Activated CD4-positive, alpha-beta memory T cell treated with anti-CD3 and anti-CD28 coated beads, Interleukin-2, amount 10 ng/mL, durations not matched to agents 7 days and 5 days (primary cell): ENCODE measurements at regions not wholly inside any gene's neighbourhood (a gene's known extent, or its start where the extent isn't known, plus 50 kb on each side); places are given as distances from the start of the nearest gene placed in this dataset.

Experiments
- CTCF ChIA-PET: fragments of 350-600 bp; sonication (Branson Sonifier 250); formaldehyde crosslinking; loops from one replicate; lab custom pipeline; 2021; ENCODE audit warnings: antibody characterized with exemption, inconsistent platforms; lab: Charles Lee
- POLR2A ChIA-PET: fragments of 350-600 bp; sonication (Branson Sonifier 250); formaldehyde crosslinking; loops from one replicate; lab custom pipeline; 2021; ENCODE audit warnings: antibody characterized with exemption; lab: Charles Lee
- DNase-seq: peaks from one replicate; pipeline ENCODE4 v3.0.0-alpha.2; 2020
- H3K27ac Mint-ChIP-seq: one replicate; pipeline ENCODE4 v1.8.0; 2021; ENCODE audit warnings: mild to moderate bottlenecking, mixed read lengths
- H3K27me3 Mint-ChIP-seq: one replicate; pipeline ENCODE4 v1.8.0; 2021; ENCODE audit warnings: mixed read lengths
- H3K36me3 Mint-ChIP-seq: one replicate; pipeline ENCODE4 v1.8.0; 2021; ENCODE audit warnings: low read depth, mixed read lengths
- H3K4me1 Mint-ChIP-seq: one replicate; pipeline ENCODE4 v1.8.0; 2021; ENCODE audit warnings: mixed read lengths
- H3K4me3 Mint-ChIP-seq: one replicate; pipeline ENCODE4 v1.8.0; 2021; ENCODE audit warnings: mild to moderate bottlenecking, mixed read lengths
- H3K9me3 Mint-ChIP-seq: one replicate; pipeline ENCODE4 v1.8.0; 2021; ENCODE audit warnings: mixed read lengths

DNA sequence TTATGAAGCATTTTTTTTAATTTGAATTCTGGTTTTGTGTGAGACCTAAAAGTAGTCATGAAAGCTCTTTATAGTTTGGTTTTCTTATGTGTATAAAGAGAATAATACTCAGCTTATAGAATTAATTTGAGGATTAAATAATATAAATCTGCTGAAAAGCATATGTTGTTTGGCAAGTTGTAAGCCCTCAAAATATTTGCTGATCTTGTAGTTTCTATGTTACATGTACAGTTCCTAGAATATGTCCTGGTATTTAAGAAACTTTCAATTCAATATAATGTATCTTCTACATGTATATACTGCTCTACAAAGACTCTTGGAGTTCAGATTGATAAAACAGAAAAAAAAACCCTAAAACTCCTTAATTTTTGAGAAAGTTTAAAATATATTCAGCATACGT lies 605.5 kb upstream of the FAM98A start:
- Mint-ChIP-seq H3K4me3 (no peak overlapping the region), H3K27me3 (no peaks in the 10 kb centered on the region), H3K27ac (no peak overlapping the region), H3K36me3 (no peaks in the 10 kb centered on the region), H3K9me3 (peaks cover 12% of the 10 kb centered on the region), H3K4me1 (no peaks in the 10 kb centered on the region)
- CTCF ChIA-PET = no interaction called here
- POLR2A ChIA-PET = no interaction called here
- no peak for DNase-seq

DNA sequence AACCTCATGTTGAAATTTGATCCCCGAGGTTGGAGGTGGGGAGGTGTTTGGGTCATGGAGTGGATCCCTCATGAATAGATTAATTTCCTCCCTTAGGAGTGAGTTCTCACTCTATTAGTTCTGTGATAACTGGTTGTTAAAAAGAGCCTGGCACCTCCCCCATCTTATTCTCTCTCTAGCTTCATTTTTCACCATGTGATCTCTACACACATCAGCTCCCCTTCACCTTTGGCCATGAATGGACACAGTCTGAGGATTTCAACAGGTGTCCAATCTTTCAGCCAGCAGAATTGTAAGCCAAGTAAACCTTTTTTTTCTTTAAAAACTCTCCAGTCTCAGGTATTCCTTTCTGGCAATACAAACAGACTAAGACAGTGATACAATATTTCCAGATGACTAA lies 602.0 kb upstream of the FAM98A start:
- DNase-seq = no peak
- Mint-ChIP-seq H3K27me3 (no peaks in the 10 kb centered on the region), H3K4me1 (no peaks in the 10 kb centered on the region), H3K4me3 (no peak overlapping the region), H3K27ac (no peak overlapping the region), H3K9me3 (no peaks in the 10 kb centered on the region), H3K36me3 (no peaks in the 10 kb centered on the region)
- ChIA-PET CTCF (no interaction called here), POLR2A (no interaction called here)

DNA sequence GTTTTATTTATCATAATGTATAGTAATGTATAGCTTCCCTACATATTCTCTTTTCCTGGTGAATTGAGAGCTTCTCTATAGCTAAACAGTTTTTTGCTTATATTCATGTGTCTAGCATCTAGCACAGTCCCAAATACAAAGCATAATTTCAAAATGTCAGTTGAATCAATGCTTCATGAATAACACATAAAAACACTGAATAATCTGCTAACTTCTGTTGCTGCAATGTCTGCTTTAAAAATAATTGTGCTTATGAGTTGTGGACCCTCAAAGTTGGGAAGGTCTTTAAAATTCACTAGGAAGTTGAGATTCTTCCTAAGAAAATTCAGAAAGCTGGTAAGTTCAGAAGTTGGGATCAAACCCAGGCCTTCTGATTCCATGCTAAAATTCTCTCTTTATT lies 600.9 kb upstream of the FAM98A start:
- Mint-ChIP-seq H3K36me3 (no peaks in the 10 kb centered on the region), H3K27ac (no peak overlapping the region), H3K27me3 (no peaks in the 10 kb centered on the region), H3K4me1 (no peaks in the 10 kb centered on the region), H3K9me3 (no peaks in the 10 kb centered on the region), H3K4me3 (no peak overlapping the region)
- DNase-seq = no peak
- ChIA-PET POLR2A (no interaction called here), CTCF (no interaction called here)

DNA sequence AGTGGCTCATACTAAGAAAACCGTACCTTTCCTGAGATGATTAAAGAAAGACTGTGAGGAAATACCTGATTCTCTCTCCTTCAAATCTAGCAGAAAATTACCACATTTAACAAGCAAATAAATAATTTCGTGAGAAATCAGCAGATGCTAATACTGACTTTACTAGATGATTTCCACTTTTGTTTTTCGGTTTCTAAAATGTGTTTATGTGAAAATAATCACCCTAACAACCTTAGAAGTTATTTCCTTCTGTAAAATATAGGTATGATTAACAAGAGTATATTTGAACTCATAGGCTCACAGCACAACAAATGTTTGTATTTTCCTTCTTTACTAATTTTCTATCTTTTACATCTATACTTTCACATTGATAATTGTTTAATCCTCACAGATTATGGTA lies 594.1 kb upstream of the FAM98A start:
- Mint-ChIP-seq H3K4me3 (no peak overlapping the region), H3K27me3 (no peaks in the 10 kb centered on the region), H3K27ac (no peak overlapping the region), H3K36me3 (no peaks in the 10 kb centered on the region), H3K4me1 (no peaks in the 10 kb centered on the region), H3K9me3 (no peaks in the 10 kb centered on the region)
- ChIA-PET POLR2A (no interaction called here), CTCF (no interaction called here)
- DNase-seq = no peak

DNA sequence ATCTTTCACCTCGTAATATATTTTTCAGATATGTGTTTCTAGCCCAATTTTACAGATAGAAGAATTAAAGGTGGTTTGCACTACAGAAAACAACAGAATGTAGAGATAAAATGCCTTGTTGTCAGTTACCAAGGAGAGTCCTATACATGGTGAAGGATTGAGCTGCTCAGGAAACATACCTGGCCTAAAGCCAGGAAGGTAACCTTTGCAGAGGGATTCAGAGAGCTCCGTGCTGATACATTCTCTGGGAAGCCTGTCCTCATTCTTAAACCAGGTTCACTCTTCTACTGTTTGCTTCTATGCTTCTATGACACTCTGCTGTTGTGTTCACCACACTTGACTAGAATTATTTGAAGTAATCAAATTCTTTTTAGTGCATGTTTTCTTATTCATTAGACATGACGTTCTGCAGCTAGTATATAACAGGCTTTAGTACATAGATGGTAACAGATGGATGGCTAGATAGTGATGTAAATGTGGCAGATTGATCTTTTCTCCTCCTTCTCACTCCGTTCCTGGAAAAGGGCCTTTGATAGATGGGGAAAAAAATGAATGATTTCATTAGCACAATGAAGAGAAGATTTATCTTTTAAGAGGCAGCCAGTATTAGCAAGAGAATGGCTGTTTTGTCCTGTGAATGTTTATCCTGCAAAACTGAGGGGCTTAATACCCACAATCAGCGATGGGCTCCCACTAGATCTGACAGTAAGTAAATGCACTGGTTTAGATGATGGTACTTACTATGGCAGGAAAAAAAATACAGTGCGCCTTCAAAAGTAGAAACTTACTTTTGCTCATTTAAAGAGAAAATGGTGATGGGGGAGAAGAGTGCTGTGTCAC lies 589.6 kb upstream of the FAM98A start:
- peaks cover 5% of the 10 kb centered on the region for H3K9me3 Mint-ChIP-seq
- no peaks in the 10 kb centered on the region for H3K36me3 Mint-ChIP-seq
- H3K4me1 Mint-ChIP-seq = no peaks in the 10 kb centered on the region
- CTCF ChIA-PET = no interaction called here
- no peak for DNase-seq
- H3K27me3 Mint-ChIP-seq = no peaks in the 10 kb centered on the region
- POLR2A ChIA-PET = no interaction called here
- H3K4me3 Mint-ChIP-seq = no peak overlapping the region
- no peak overlapping the region for H3K27ac Mint-ChIP-seq

DNA sequence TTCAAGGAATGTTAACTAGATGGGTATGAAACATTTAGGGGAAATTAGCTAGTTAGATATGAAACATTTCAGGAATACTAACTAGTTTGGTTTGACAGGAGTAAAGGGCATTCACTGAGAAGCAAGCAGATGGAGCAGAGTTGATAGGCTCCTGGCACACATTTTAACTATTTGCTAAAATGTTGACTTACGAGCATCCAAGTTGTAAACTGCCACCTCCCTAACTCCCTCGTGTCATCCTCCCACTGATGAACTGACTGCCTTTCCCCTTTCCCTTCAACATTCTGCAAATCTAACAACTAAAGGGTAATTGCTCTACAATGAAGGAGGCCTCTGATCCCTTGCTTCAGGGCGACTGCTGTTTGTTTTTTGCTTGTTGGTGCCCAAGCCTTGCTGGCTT lies 580.4 kb upstream of the FAM98A start:
- no peaks in the 10 kb centered on the region for H3K27me3 Mint-ChIP-seq
- no peak for DNase-seq
- H3K9me3 Mint-ChIP-seq = peaks cover 6% of the 10 kb centered on the region
- no peaks in the 10 kb centered on the region for H3K36me3 Mint-ChIP-seq
- H3K27ac Mint-ChIP-seq = no peak overlapping the region
- ChIA-PET CTCF (no interaction called here), POLR2A (no interaction called here)
- H3K4me1 Mint-ChIP-seq = no peaks in the 10 kb centered on the region
- H3K4me3 Mint-ChIP-seq = no peak overlapping the region

DNA sequence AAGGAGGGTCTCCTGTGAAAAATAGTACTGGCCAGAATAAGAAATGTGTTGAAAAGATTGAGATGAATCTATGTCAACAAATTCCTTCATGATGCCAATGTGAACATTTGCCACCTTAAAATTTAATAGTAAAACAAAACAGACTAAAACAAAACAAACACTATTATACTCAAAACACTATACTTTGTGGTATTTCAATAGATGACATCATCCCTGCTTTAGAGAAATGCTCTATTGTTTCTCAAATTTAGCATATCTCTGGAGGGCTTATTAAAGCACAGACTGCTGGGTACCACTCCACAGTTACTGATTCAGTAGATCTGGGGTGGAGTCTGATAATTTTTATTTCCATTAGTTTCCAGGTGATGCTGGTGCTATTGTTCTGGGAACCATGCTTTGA lies 579.4 kb upstream of the FAM98A start:
- H3K27me3 Mint-ChIP-seq = no peaks in the 10 kb centered on the region
- no peak overlapping the region for H3K4me3 Mint-ChIP-seq
- ChIA-PET CTCF (no interaction called here), POLR2A (no interaction called here)
- no peak overlapping the region for H3K27ac Mint-ChIP-seq
- H3K36me3 Mint-ChIP-seq = no peaks in the 10 kb centered on the region
- no peaks in the 10 kb centered on the region for H3K9me3 Mint-ChIP-seq
- H3K4me1 Mint-ChIP-seq = no peaks in the 10 kb centered on the region
- no peak for DNase-seq

DNA sequence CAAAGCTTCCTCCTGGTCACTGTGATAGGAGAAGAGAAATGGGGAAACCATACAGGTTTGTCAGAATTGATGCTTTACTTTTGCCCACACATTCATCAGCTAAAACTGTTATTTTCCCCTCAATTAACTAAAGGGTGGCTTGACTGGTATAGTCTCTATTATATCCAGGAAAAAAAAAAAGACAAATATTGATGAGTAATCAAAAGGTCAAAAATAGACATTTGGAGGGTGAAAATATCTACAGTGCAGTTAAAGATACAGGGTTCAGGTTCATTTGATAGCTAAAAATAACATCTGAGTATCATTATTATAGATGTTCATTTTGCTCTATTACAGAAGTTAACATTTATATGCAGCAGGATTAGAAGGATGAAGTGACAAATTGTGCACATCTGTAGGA lies 577.6 kb upstream of the FAM98A start:
- ChIA-PET CTCF (no interaction called here), POLR2A (no interaction called here)
- DNase-seq = no peak
- Mint-ChIP-seq H3K27ac (no peak overlapping the region), H3K4me1 (no peaks in the 10 kb centered on the region), H3K9me3 (no peaks in the 10 kb centered on the region), H3K27me3 (no peaks in the 10 kb centered on the region), H3K36me3 (no peaks in the 10 kb centered on the region), H3K4me3 (no peak overlapping the region)

DNA sequence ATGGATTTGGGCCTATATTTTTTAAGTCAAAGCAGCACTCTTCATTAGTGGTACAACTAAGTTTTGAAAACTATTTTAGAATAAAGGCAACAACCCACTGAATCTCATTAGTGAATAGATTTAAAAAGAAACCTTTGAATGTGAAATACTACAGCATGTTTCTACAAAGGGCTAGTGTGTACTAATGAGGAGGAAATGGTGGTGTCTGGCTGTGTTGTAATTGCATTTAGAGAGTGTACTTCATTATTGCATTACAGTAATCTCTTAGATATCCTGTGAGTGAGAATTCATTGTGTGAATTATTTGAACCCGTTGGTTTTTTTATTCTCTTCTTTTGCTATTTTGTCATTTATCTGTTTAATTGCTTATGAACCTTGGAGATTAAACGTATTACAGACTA lies 575.4 kb upstream of the FAM98A start:
- no peaks in the 10 kb centered on the region for H3K36me3 Mint-ChIP-seq
- no peak overlapping the region for H3K27ac Mint-ChIP-seq
- H3K27me3 Mint-ChIP-seq = no peaks in the 10 kb centered on the region
- POLR2A ChIA-PET = no interaction called here
- H3K4me1 Mint-ChIP-seq = no peaks in the 10 kb centered on the region
- no peaks in the 10 kb centered on the region for H3K9me3 Mint-ChIP-seq
- DNase-seq = no peak
- no peak overlapping the region for H3K4me3 Mint-ChIP-seq
- CTCF ChIA-PET = no interaction called here

DNA sequence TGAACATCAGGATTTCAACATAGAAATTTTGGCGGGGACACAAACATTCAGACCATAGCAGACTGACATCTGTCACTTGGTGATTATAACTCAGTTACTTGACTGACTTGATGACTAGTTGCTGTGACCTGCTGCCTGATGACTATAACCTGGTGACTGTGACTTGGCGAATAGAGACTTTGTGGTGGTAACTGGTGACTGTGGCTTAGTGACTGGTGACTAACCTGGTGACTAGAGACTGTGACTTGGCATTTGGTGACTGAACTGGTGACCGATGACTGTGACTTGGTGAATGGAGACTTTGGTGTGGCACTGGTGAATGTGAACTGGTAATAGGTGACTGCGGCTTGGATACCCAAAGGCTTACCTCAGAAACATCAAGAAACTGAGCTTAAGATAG lies 563.1 kb upstream of the FAM98A start:
- Mint-ChIP-seq H3K36me3 (no peaks in the 10 kb centered on the region), H3K9me3 (peaks cover 4% of the 10 kb centered on the region), H3K4me1 (no peaks in the 10 kb centered on the region), H3K27ac (no peak overlapping the region), H3K4me3 (no peak overlapping the region), H3K27me3 (no peaks in the 10 kb centered on the region)
- POLR2A ChIA-PET = no interaction called here
- DNase-seq = no peak
- CTCF ChIA-PET = no interaction called here

DNA sequence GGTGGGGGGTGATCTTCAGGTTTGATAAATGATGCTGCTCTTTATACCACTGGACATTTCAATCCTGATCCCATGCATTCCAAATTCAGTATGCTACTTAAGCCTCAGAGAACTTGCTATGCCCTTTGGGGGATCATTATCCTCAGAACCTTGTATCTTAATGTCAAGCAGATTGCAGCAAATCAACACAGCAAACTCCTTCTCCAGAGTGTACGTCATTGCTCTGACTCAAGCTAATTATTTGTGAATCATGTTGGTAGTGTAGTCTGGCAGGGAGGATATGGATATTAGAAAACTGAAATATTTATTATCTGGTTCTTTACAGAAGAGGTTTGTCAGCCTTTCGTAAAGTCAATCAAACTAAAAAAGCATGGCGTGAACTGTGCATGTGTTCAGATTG lies 562.5 kb upstream of the FAM98A start:
- DNase-seq = no peak
- H3K4me1 Mint-ChIP-seq = no peaks in the 10 kb centered on the region
- no peaks in the 10 kb centered on the region for H3K36me3 Mint-ChIP-seq
- no peaks in the 10 kb centered on the region for H3K27me3 Mint-ChIP-seq
- H3K27ac Mint-ChIP-seq = no peak overlapping the region
- ChIA-PET POLR2A (no interaction called here), CTCF (no interaction called here)
- peaks cover 4% of the 10 kb centered on the region for H3K9me3 Mint-ChIP-seq
- H3K4me3 Mint-ChIP-seq = no peak overlapping the region

DNA sequence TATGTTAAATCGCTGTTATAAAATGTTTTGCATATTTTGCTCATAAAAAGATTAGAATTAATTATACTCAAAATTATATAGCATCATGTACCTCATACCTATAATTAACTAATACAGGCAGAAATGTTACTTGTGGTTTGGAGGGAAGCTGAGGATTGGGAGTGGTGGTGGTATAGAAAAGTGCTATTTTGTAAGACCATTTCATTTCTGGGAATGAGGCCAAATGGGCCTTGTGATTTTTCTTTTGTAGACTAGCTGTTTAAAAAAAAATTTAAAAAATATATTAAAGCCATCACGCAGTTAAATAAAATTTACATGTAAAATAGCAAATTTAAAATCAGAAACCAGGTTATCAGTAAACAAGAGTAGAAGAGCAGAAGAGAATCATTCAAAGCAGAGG lies 560.8 kb upstream of the FAM98A start:
- DNase-seq = no peak
- no peaks in the 10 kb centered on the region for H3K27me3 Mint-ChIP-seq
- H3K36me3 Mint-ChIP-seq = no peaks in the 10 kb centered on the region
- H3K4me1 Mint-ChIP-seq = no peaks in the 10 kb centered on the region
- H3K9me3 Mint-ChIP-seq = peaks cover 4% of the 10 kb centered on the region
- POLR2A ChIA-PET = no interaction called here
- CTCF ChIA-PET = no interaction called here
- H3K27ac Mint-ChIP-seq = no peak overlapping the region
- H3K4me3 Mint-ChIP-seq = no peak overlapping the region

DNA sequence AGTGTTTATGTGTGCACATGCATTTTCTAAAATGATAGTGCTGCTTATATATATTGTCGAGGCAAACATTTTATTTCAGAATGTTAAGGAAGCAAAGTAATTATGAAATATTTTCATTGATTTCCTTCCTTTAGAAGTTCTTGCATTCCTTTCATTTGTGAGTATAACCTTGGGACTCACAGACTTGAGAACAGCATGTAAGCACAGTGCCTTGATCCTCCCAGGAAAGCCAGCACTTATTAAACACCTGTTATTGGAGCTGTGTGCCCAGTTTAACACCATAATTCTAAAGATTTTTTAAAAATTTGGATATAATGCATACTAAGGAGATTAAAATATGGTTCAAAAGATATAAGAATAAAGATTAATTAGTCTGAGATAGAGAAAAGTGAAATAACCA lies 554.4 kb upstream of the FAM98A start:
- CTCF ChIA-PET = no interaction called here
- no peaks in the 10 kb centered on the region for H3K4me1 Mint-ChIP-seq
- H3K27ac Mint-ChIP-seq = no peak overlapping the region
- no peaks in the 10 kb centered on the region for H3K36me3 Mint-ChIP-seq
- H3K4me3 Mint-ChIP-seq = no peak overlapping the region
- no peaks in the 10 kb centered on the region for H3K9me3 Mint-ChIP-seq
- no peak for DNase-seq
- H3K27me3 Mint-ChIP-seq = no peaks in the 10 kb centered on the region
- POLR2A ChIA-PET = no interaction called here

DNA sequence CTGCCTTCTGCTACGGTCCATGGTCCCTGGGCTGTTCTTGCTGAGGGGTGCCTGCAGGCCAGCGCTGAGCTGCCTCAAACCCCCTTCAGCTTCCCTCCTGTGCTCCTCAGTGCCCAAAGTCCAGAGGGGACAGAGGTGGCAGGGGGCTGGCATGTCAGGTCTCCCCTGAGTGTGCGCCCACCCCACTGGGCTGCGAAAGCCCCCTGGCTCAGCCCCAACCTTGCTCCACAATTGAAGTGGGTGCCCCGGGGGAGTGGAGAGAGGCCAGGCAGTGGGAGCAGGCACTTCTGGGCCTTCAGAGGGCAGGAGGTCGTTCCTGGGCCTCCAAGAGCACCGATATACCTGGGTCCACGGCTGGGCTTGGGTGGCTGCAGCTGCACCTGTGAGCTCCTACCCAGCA lies 548.7 kb upstream of the FAM98A start:
- no peak overlapping the region for H3K27ac Mint-ChIP-seq
- no peaks in the 10 kb centered on the region for H3K27me3 Mint-ChIP-seq
- H3K4me3 Mint-ChIP-seq = no peak overlapping the region

More for the DNA sequence above, 548.7 kb upstream of the FAM98A start:
- ChIA-PET CTCF (no interaction called here), POLR2A (no interaction called here)
- DNase-seq = no peak
- Mint-ChIP-seq H3K4me1 (no peaks in the 10 kb centered on the region), H3K9me3 (peaks cover 2% of the 10 kb centered on the region), H3K36me3 (no peaks in the 10 kb centered on the region)
